Uterus (tissue), 2 donors: ENCODE measurements at regions not wholly inside any gene's neighbourhood (a gene's known extent, or its start where the extent isn't known, plus 50 kb on each side); places are given as distances from the start of the nearest gene placed in this dataset.

Source experiments
- POLR2A ChIP-seq, 2 donors: fragments of 450-650 bp; IDR thresholded peaks; one replicate each; pipeline ENCODE4 v1.6.1; 2016; ENCODE audit warnings: antibody characterized with exemption in 2 of 2, mild to moderate bottlenecking in 1 of 2, moderate library complexity in 1 of 2
- TF ChIP-seq, protein P1 (sequence below), 4 experiments: fragments of 200-600 bp in 2 of 4; fragments of 450-650 bp in 2 of 4; sonication (generic) in 2 of 4; IDR thresholded peaks; one replicate each; pipeline ENCODE4 v1.5.1; 2016 to 2019; ENCODE audit warnings: antibody characterized with exemption in 4 of 4, mild to moderate bottlenecking in 2 of 4, moderate library complexity in 1 of 4

DNA sequence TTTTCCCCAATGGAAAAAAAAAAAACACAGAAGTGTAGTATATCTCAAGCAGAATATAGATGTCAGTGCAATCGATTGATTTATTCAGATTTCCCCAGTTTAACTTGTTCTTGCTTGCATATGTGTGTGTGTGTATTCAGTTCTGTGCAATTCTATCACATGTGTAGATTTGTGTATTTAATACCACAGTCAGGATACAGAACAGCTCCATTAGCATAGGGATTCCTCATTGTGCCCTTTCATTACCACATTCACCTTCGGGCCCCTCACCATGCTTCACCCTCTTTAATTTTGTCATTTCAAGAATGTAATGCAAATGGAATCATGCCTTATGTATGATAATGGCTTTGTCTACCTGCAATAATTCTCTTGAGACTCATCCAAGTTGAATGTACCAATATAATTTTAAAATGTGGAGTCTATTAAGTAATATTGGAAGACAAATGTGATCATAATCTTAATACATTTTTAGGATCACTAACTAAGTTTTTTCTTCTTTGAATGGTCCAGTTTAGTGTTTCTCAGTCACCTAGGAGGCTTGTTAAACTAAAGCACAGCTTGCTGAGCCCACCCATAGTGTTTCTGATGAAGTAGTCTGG lies 187.9 kb downstream of the TENT5A start:
- TF ChIP-seq, protein P1, sequence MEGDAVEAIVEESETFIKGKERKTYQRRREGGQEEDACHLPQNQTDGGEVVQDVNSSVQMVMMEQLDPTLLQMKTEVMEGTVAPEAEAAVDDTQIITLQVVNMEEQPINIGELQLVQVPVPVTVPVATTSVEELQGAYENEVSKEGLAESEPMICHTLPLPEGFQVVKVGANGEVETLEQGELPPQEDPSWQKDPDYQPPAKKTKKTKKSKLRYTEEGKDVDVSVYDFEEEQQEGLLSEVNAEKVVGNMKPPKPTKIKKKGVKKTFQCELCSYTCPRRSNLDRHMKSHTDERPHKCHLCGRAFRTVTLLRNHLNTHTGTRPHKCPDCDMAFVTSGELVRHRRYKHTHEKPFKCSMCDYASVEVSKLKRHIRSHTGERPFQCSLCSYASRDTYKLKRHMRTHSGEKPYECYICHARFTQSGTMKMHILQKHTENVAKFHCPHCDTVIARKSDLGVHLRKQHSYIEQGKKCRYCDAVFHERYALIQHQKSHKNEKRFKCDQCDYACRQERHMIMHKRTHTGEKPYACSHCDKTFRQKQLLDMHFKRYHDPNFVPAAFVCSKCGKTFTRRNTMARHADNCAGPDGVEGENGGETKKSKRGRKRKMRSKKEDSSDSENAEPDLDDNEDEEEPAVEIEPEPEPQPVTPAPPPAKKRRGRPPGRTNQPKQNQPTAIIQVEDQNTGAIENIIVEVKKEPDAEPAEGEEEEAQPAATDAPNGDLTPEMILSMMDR (IDR thresholded peaks at IDR 0.05): no peak
- TF ChIP-seq POLR2A (IDR thresholded peaks at IDR 0.05): no peak
